HUES64 (cell line): ENCODE measurements at regions not wholly inside any gene's neighbourhood (a gene's known extent, or its start where the extent isn't known, plus 50 kb on each side); places are given as distances from the start of the nearest gene placed in this dataset.
"Not testable (repeated sequence)": the region's sequence is repeated elsewhere in the genome, so short reads cannot be mapped to it uniquely, and the experiment has no call there.

ENCODE experiments used
- H3K27ac ChIP-seq: 2 replicates; pipeline ENCODE4 v1.7.0; 2013; ENCODE audit warnings: low read depth, low read length, inconsistent platforms
- H3K27me3 ChIP-seq: 2 replicates; pipeline ENCODE4 v1.6.1; 2013; ENCODE audit warnings: mild to moderate bottlenecking, low read length; ENCODE audit not compliant: insufficient read depth
- H3K36me3 ChIP-seq: 2 replicates; pipeline ENCODE4 v1.6.1; 2013; ENCODE audit warnings: mild to moderate bottlenecking, low read length; ENCODE audit not compliant: insufficient read depth
- H3K4me1 ChIP-seq: 2 replicates; pipeline ENCODE4 v1.6.1; 2013; ENCODE audit warnings: mild to moderate bottlenecking, low read length, moderate library complexity; ENCODE audit not compliant: insufficient read depth
- H3K4me3 ChIP-seq: 2 replicates; pipeline ENCODE4 v1.5.1; 2013; ENCODE audit warnings: mild to moderate bottlenecking, low read length, moderate library complexity
- H3K9ac ChIP-seq: 2 replicates; pipeline ENCODE4 v1.6.1; 2013; ENCODE audit warnings: mild to moderate bottlenecking, low read depth, low read length
- H3K9me3 ChIP-seq: 2 replicates; pipeline ENCODE4 v1.6.1; 2013; ENCODE audit warnings: low read depth, low read length; ENCODE audit not compliant: insufficient read depth
- WGBS: fragments of 150-250, 120-280 bp; methylation state at CpG from one replicate; pipeline ENCODE4 v1.1.7; 2013; ENCODE audit warnings: missing lambda C conversion rate; 5-methylcytosine and 5-hydroxymethylcytosine counted together

DNA sequence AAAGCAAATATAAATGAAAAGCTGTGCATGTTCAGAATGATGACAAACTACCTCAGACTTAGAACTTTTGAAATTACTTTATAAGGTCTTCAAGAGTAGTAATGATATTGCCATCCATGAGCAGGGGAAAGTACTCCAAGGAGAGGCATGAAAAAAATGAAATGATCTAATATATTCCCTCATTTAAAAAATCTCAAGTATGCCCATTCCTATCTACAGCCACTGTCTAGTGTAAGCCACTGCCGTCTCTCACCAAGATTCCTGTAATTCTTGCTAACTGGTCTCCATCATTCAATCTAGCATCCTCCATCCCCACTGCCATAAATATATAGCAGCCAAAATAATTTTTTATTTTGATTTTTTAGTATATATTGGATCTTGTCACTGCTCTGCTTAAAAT is 258.8 kb downstream of the PLOD2 start:
- no peaks in the 10 kb centered on the region for H3K9me3 ChIP-seq
- H3K27ac ChIP-seq = no peak overlapping the region
- no peaks in the 10 kb centered on the region for H3K36me3 ChIP-seq
- no peak overlapping the region for H3K9ac ChIP-seq
- no peaks in the 10 kb centered on the region for H3K27me3 ChIP-seq
- H3K4me3 ChIP-seq = no peak overlapping the region
- peaks cover 27% of the 10 kb centered on the region for H3K4me1 ChIP-seq
- WGBS = 98% methylated on average over 1 of the region's 1 CpG

DNA sequence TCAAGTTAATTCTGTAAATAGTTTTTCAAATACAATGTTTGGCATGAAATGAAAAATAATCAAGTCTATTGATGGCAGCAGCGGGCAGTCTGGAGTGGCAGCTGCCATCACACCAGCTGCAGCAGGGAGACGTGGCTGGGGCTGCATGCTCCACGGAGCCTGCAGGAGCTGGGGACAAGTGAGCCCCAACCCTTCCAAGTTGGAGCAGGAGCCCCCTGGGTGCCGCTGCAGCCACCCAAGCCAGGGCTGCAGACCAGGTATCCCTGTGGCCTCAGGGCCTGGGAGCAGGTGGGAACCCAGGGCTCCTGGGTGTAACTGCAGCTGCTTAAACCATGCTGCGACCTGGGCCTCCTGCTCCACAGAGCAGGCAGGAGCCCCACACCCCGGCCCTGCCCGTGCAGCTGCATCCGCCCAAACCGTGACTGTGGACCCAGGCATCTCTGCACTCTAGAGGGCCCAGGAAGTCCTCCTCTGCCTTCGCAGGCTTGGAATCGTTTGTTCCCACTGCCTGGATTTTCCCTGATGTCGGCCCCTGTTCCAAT is 257.4 kb downstream of the PLOD2 start:
- H3K27ac ChIP-seq = no peak overlapping the region
- H3K36me3 ChIP-seq = no peaks in the 10 kb centered on the region
- 92% methylated on average over 12 of the region's 12 CpGs for WGBS
- H3K4me3 ChIP-seq = no peak overlapping the region
- H3K27me3 ChIP-seq = no peaks in the 10 kb centered on the region
- peaks cover 16% of the 10 kb centered on the region; the same call in 1 of the 2 replicates for H3K4me1 ChIP-seq
- no peak overlapping the region for H3K9ac ChIP-seq
- H3K9me3 ChIP-seq = no peaks in the 10 kb centered on the region

DNA sequence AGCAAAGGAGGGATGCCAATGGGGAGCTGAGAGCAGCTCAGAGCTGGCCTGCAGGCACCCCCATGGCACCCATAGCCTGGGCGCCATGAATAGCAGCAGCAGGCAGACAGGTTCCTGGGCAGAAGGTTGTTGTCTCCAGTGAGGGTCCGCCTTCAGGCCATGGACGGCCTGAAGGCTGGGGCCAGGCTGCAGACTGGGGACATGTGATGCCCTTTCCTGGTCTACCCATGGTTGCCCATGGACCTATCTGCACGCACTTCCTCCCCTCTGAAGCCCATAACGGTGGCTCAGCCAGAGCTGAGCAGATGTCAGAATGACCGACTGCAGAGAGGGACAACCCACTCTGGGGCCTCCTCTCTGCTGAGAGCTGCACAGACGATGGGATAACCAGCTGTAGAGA is 256.8 kb downstream of the PLOD2 start:
- Histone ChIP-seq H3K27me3 (no peaks in the 10 kb centered on the region), H3K27ac (no peak overlapping the region), H3K36me3 (no peaks in the 10 kb centered on the region), H3K9ac (no peak overlapping the region), H3K4me3 (no peak overlapping the region), H3K4me1 (peaks cover 10% of the 10 kb centered on the region; the same call in 1 of the 2 replicates), H3K9me3 (no peaks in the 10 kb centered on the region)
- 95% methylated on average over 7 of the region's 7 CpGs for WGBS

DNA sequence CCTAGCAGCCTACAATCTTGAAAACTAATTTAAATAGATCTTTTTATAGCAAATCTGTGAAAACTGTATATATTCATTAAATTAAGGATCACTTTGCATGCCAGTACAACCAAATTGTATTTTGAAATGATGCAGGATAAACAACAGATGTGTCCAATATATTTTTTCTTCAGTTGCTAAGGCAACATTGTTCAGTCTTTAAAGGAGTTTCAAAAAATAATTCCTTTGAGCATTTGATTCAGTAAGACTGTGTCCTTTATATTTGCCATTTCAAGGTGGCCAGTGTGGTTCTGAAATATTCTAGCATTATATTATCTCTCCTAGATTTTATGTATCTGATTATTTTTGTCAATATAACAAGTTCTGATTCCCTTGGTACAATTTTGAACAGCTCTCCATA is 254.7 kb downstream of the PLOD2 start:
- no peak overlapping the region for H3K27ac ChIP-seq
- H3K36me3 ChIP-seq = no peaks in the 10 kb centered on the region
- H3K4me1 ChIP-seq = 0 out of 2 replicates have a peak, but pooled peaks cover 5% of the 10 kb centered on the region
- no peak overlapping the region for H3K9ac ChIP-seq
- H3K9me3 ChIP-seq = no peaks in the 10 kb centered on the region
- no peak overlapping the region for H3K4me3 ChIP-seq
- H3K27me3 ChIP-seq = no peaks in the 10 kb centered on the region

DNA sequence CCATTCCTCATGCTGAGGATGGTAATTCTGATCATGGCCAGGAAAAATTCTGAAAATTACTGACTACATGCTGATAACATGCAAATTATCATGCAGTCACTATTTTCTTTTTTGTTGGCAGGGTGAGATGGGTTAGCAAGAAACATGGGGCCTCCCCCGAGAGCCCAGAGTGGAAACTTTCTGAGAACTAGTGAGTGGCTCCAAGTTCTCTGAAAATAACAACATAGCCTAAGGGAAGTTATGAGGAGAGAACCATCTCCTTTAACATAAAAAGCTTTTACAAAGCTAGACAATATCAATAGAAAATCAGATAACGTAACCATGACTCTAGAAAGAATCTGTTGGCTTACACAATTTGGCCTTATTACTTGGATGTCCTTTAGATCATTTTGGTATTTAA is 254.2 kb downstream of the PLOD2 start:
- WGBS = 88% methylated on average over 2 of the region's 2 CpGs
- Histone ChIP-seq H3K9me3 (no peaks in the 10 kb centered on the region), H3K27ac (no peak overlapping the region)

DNA sequence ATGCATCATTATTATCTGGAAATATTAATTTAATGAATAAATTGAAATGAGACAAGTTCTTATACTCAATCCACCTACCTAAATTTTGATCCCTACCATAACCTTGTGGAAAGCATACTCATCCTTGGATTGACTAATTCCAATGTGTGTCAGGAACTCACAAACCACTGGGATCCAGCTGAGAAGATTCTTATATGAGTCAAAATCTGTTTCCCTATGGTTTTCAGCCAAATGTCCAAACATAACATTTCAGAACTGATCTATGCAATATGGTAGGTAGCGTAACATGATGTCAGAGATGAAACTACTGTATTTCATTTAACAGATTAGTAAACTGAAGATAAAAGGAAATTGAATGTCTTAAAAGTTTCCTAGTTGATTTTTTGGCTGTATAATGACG is 250.0 kb downstream of the PLOD2 start:
- H3K27me3 ChIP-seq = no peaks in the 10 kb centered on the region
- no peak overlapping the region for H3K27ac ChIP-seq

More for the DNA sequence above, 254.2 kb downstream of the PLOD2 start:
- Histone ChIP-seq H3K9ac (no peak overlapping the region), H3K36me3 (no peaks in the 10 kb centered on the region), H3K27me3 (no peaks in the 10 kb centered on the region), H3K4me1 (0 out of 2 replicates have a peak, but pooled peaks cover 5% of the 10 kb centered on the region), H3K4me3 (no peak overlapping the region)

DNA sequence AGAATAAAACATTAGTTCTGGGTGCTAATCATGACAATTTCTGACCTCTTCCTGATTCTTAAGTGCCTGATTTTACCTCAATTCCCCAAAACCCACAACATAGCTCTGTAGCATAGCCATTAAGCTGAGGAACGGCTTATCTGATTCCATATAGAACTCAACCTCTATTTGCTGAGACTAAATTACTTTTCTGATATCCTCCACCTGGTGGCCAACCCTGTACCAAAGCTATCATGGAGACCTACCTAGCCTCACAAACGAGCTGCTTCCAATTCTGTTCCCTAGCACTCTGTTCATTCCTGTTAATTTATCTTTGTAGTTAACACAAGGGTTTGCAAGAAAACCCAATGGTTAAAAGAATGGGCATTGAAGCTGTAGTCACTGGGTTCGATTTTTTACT is 245.2 kb downstream of the PLOD2 start:
- Histone ChIP-seq H3K9me3 (peaks cover 12% of the 10 kb centered on the region), H3K9ac (no peak overlapping the region), H3K4me1 (no peaks in the 10 kb centered on the region), H3K27me3 (no peaks in the 10 kb centered on the region), H3K36me3 (no peaks in the 10 kb centered on the region), H3K4me3 (no peak overlapping the region), H3K27ac (no peak overlapping the region)
- 84% methylated on average over 2 of the region's 3 CpGs for WGBS

More for the DNA sequence above, 250.0 kb downstream of the PLOD2 start:
- no peaks in the 10 kb centered on the region for H3K9me3 ChIP-seq
- no CpG with 5 or more reads among the region's 2 CpGs for WGBS
- H3K9ac ChIP-seq = no peak overlapping the region
- no peaks in the 10 kb centered on the region for H3K36me3 ChIP-seq
- no peak overlapping the region for H3K4me3 ChIP-seq
- no peaks in the 10 kb centered on the region for H3K4me1 ChIP-seq

DNA sequence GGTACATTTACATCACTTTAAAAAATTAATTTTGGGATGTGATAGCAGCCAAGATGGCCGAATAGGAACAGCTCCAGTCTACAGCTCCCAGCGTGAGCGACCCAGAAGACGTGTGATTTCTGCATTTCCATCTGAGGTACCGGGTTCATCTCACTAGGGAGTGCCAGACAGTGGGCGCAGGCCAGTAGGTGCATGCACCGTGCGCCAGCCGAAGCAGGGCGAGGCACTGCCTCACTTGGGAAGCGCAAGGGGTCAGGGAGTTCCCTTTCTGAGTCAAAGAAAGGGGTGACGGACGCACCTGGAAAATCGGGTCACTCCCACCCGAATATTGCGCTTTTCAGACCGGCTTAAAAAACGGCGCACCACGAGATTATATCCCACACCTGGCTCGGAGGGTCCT is 233.2 kb downstream of the PLOD2 start:
- not testable (repeated sequence) for H3K27ac ChIP-seq, H3K4me1 ChIP-seq, H3K9ac ChIP-seq, H3K27me3 ChIP-seq, H3K36me3 ChIP-seq, H3K9me3 ChIP-seq, H3K4me3 ChIP-seq
- whole genome bisulfite sequencing = 96% methylated on average over 11 of the region's 21 CpGs

DNA sequence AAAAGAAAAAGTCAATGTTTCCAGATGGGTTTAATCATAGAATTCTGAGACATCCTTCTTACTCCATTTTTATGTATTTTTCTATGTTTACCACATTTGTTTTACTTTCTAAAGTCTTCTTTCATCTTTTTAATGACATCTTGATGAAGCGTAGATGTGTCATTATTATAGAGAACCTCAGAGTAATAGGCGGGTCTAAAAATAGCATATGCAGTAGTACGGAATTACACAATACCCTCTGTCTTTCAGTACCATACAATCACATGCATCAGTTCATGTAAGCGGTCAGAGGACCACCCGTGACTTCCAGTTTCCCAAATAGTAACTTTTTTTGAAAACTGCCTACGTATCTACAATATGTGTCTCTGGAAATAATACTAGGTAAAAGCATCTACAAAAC is 224.0 kb downstream of the PLOD2 start:
- H3K9ac ChIP-seq = no peak overlapping the region
- WGBS = 93% methylated on average over 6 of the region's 6 CpGs
- no peaks in the 10 kb centered on the region for H3K4me1 ChIP-seq
- H3K9me3 ChIP-seq = no peaks in the 10 kb centered on the region
- H3K27me3 ChIP-seq = no peaks in the 10 kb centered on the region
- H3K27ac ChIP-seq = no peak overlapping the region
- no peak overlapping the region for H3K4me3 ChIP-seq
- no peaks in the 10 kb centered on the region for H3K36me3 ChIP-seq

DNA sequence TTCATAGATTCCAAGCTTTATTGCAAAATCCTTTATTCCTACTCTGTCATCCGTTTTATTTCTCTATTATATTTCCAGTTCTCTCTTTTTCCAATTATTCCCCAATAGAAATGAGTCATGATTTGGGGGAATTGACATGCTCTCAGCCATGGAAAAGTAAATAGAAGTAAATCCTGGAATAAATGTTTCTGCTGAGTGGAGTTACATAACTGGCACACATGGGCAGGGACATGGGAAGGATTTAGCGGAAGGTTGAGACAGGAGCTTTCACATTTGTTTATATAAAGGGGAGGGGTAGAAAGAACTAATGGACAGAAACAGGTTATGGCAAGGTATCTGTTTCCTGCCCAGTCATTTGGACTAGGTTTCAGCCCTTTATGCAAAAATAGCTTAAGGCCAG is 221.6 kb downstream of the PLOD2 start:
- Histone ChIP-seq H3K36me3 (no peaks in the 10 kb centered on the region), H3K9ac (no peak overlapping the region), H3K9me3 (no peaks in the 10 kb centered on the region), H3K4me3 (no peak overlapping the region), H3K27ac (no peak overlapping the region), H3K27me3 (no peaks in the 10 kb centered on the region), H3K4me1 (no peaks in the 10 kb centered on the region)
- 97% methylated on average over 2 of the region's 2 CpGs for WGBS

DNA sequence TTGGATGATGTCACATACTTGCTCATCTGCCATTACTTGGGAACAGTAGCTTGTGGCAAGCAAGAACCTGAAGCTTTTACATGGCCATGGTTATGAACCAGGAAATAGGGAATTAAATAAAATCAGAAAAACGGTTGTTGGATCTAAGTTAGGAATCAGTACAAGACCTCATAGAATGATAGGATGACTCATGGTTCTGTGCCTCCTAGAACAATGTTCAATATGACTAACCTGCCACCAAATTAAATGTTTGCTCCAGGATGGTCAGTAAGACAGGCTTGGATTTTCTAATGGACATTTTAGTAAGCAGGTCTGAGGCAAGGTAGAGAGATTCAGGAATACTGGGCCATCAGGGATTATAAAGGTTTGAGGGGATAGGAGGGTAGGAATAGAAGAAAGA is 218.9 kb downstream of the PLOD2 start:
- Histone ChIP-seq H3K27ac (no peak overlapping the region), H3K9me3 (no peaks in the 10 kb centered on the region), H3K4me3 (no peak overlapping the region), H3K4me1 (no peaks in the 10 kb centered on the region), H3K27me3 (no peaks in the 10 kb centered on the region), H3K36me3 (no peaks in the 10 kb centered on the region), H3K9ac (no peak overlapping the region)
- 88% methylated on average over 1 of the region's 1 CpG for WGBS

DNA sequence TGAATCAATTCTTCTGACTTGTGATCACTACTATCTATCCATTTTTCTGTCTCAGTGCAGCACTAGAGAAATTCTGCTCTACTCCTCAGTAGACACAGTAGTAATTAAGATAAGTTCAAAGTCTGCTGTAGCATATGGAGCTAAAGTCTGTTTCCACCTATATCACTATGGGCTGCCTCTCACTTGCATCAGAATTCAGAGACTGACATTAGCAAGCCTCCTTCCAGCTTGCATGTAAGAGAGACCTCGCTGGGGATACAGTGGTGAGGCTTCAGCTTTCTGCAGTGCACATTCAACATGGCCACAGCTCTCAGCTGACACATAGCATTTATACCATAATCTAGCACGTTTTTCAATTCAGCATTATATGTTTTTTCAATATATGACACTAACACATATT is 217.0 kb downstream of the PLOD2 start:
- Histone ChIP-seq H3K27me3 (no peaks in the 10 kb centered on the region), H3K9ac (no peak overlapping the region), H3K9me3 (no peaks in the 10 kb centered on the region), H3K36me3 (no peaks in the 10 kb centered on the region), H3K4me1 (no peaks in the 10 kb centered on the region), H3K4me3 (no peak overlapping the region), H3K27ac (no peak overlapping the region)
- 80% methylated on average over 2 of the region's 2 CpGs for WGBS
